H54 (cell line): ENCODE measurements at regions not wholly inside any gene's neighbourhood (a gene's known extent, or its start where the extent isn't known, plus 50 kb on each side); places are given as distances from the start of the nearest gene placed in this dataset.

Experiments used
- DNase-seq: peaks from one replicate; pipeline ENCODE4 v3.0.0; 2011; ENCODE audit warnings: low spot score, mixed read lengths; ENCODE audit not compliant: insufficient read length
- FAIRE-seq: peaks from 3 replicates; lab custom pipeline; 2011; peaks lifted over from hg19 to GRCh38; lab: Jason Lieb, UNC
- POLR2A ChIP-seq: IDR thresholded peaks from 2 replicates; pipeline ENCODE4 v1.6.1; 2011; ENCODE audit warnings: low read depth, mild to moderate bottlenecking, low read length

- no peak for DNase-seq
These were observed 94.7 kb upstream of the GSC start for GRCh38 chr14:94864387-94865195.

GRCh38 chr14:94863366-94863765 lies 93.5 kb upstream of the GSC start:
- FAIRE-seq, result no peak

More at GRCh38 chr14:94864387-94865195, 94.7 kb upstream of the GSC start:
- FAIRE-seq, result no peak
- TF ChIP-seq POLR2A, result no peak

GRCh38 chr14:94857950-94858349 lies 88.0 kb upstream of the GSC start:
- FAIRE-seq (no peak), DNase-seq (no peak)
- no peak for TF ChIP-seq POLR2A

More at GRCh38 chr14:94863366-94863765, 93.5 kb upstream of the GSC start:
- TF ChIP-seq POLR2A, result no peak
- DNase-seq, result no peak

- FAIRE-seq (no peak), DNase-seq (no peak)
- no peak for TF ChIP-seq POLR2A
These were observed 84.0 kb upstream of the GSC start for GRCh38 chr14:94853920-94854319.

- DNase-seq, result no peak
- TF ChIP-seq POLR2A, result no peak
These were observed 80.6 kb upstream of the GSC start for GRCh38 chr14:94850309-94851211.

GRCh38 chr14:94844593-94845152 lies 74.8 kb upstream of the GSC start:
- TF ChIP-seq POLR2A, result no peak
- DNase-seq (no peak), FAIRE-seq (no peak)

More at GRCh38 chr14:94850309-94851211, 80.6 kb upstream of the GSC start:
- no peak for FAIRE-seq

- DNase-seq (no peak), FAIRE-seq (no peak)
- TF ChIP-seq POLR2A, result no peak
These were observed 70.6 kb upstream of the GSC start for GRCh38 chr14:94840467-94840866.

- DNase-seq (no peak), FAIRE-seq (no peak)
- TF ChIP-seq POLR2A, result no peak
These were observed 69.4 kb upstream of the GSC start for GRCh38 chr14:94839348-94839747.

- TF ChIP-seq POLR2A, result no peak
- DNase-seq (no peak), FAIRE-seq (no peak)
These were observed 66.9 kb upstream of the GSC start for GRCh38 chr14:94836849-94837248.

GRCh38 chr14:94833633-94834032 lies 63.7 kb upstream of the GSC start:
- DNase-seq, result no peak
- no peak for FAIRE-seq
- no peak for TF ChIP-seq POLR2A

- TF ChIP-seq POLR2A, result no peak
- FAIRE-seq (no peak), DNase-seq (no peak)
These were observed 61.2 kb upstream of the GSC start for GRCh38 chr14:94831085-94831484.

- DNase-seq (no peak), FAIRE-seq (no peak)
- TF ChIP-seq POLR2A, result no peak
These were observed 58.0 kb upstream of the GSC start for GRCh38 chr14:94827711-94828447.

GRCh38 chr14:94826774-94827173 lies 56.9 kb upstream of the GSC start:
- TF ChIP-seq POLR2A, result no peak
- FAIRE-seq, result no peak

More at GRCh38 chr14:94826774-94827173, 56.9 kb upstream of the GSC start:
- DNase-seq, result no peak
